ENCODE measurements at regions not wholly inside any gene's neighbourhood (a gene's known extent, or its start where the extent isn't known, plus 50 kb on each side); places are given as distances from the start of the nearest gene placed in this dataset.

GRCh38 chr11:62073061-62073460, 50.8 kb upstream of the INCENP start:
- DNase-seq = no peak

- no peak for DNase-seq
Observed at GRCh38 chr11:62071408-62071807, 52.4 kb upstream of the INCENP start.

- DNase-seq = no peak
Observed at GRCh38 chr11:62069986-62070919, 53.6 kb upstream of the INCENP start.

GRCh38 chr11:62069374-62069773, 54.4 kb upstream of the INCENP start:
- DNase-seq = no peak

GRCh38 chr11:62068730-62069129, 55.1 kb upstream of the INCENP start:
- no peak for DNase-seq

GRCh38 chr11:62067741-62068140, 56.1 kb upstream of the INCENP start:
- no peak for DNase-seq

- no peak for DNase-seq
Observed at GRCh38 chr11:62064221-62064620, 59.6 kb upstream of the INCENP start.

- DNase-seq = peak in 3 of 56 donors; percentile 11 to 33 (median 32)
Observed at GRCh38 chr11:62062223-62062861, 61.5 kb upstream of the INCENP start.

GRCh38 chr11:62061356-62062222, 62.2 kb upstream of the INCENP start:
- DNase-seq = peak in 22 of 56 donors; percentile 7 to 61 (median 28)

- no peak for DNase-seq
Observed at GRCh38 chr11:62057069-62057468, 66.7 kb upstream of the INCENP start.

- no peak for DNase-seq
Observed at GRCh38 chr11:62055970-62056369, 67.8 kb upstream of the INCENP start.

GRCh38 chr11:62054484-62055121, 69.2 kb upstream of the INCENP start:
- DNase-seq = no peak

- DNase-seq = no peak
Observed at GRCh38 chr11:62054081-62054480, 69.7 kb upstream of the INCENP start.

GRCh38 chr11:62050716-62051115, 73.1 kb upstream of the INCENP start:
- DNase-seq = no peak

GRCh38 chr11:62048100-62048499, 75.7 kb upstream of the INCENP start:
- no peak for DNase-seq

GRCh38 chr11:62046568-62047100, 77.2 kb upstream of the INCENP start:
- no peak for DNase-seq

- no peak for DNase-seq
Observed at GRCh38 chr11:62044639-62045121, 77.2 kb upstream of the FTH1 start.

GRCh38 chr11:62035293-62035692, 67.9 kb upstream of the FTH1 start:
- DNase-seq = no peak

- DNase-seq = no peak
Observed at GRCh38 chr11:62034036-62034338, 66.6 kb upstream of the FTH1 start.

- no peak for DNase-seq
Observed at GRCh38 chr11:62033191-62034035, 66.0 kb upstream of the FTH1 start.

All from nucleus accumbens (tissue), 56 donors.